ENCODE measurements at regions not wholly inside any gene's neighbourhood (a gene's known extent, or its start where the extent isn't known, plus 50 kb on each side); places are given as distances from the start of the nearest gene placed in this dataset.

- TF ChIP-seq CTCF (IDR thresholded peaks at IDR 0.05) (no peak), POLR2AphosphoS5 (IDR thresholded peaks at IDR 0.05) (no peak), POLR2A (IDR thresholded peaks at IDR 0.05) (no peak), EP300 (IDR thresholded peaks at IDR 0.05) (no peak)
Observed at GRCh38 chr12:124153392-124153791, 141.5 kb upstream of the RFLNA start.
